ES-I3 (cell line): ENCODE measurements at regions not wholly inside any gene's neighbourhood (a gene's known extent, or its start where the extent isn't known, plus 50 kb on each side); places are given as distances from the start of the nearest gene placed in this dataset.
"Not testable (repeated sequence)": the region's sequence is repeated elsewhere in the genome, so short reads cannot be mapped to it uniquely, and the experiment has no call there.

ENCODE experiments used
- H3K36me3 ChIP-seq: 2 replicates; pipeline ENCODE4 v1.6.1; 2013; ENCODE audit warnings: mild to moderate bottlenecking, low read length, control low read depth, moderate library complexity; ENCODE audit not compliant: insufficient read depth
- H3K4me1 ChIP-seq: 2 replicates; pipeline ENCODE4 v1.6.1; 2013; ENCODE audit warnings: mild to moderate bottlenecking, control low read depth, low read length; ENCODE audit not compliant: insufficient read depth
- H3K9ac ChIP-seq: 2 replicates; pipeline ENCODE4 v1.6.1; 2013; ENCODE audit warnings: low read depth, mild to moderate bottlenecking, low read length, moderate library complexity
- H3K9me3 ChIP-seq: 2 replicates; pipeline ENCODE4 v1.6.1; 2013; ENCODE audit warnings: mild to moderate bottlenecking, low read length, moderate library complexity; ENCODE audit not compliant: control insufficient read depth, insufficient read depth

- H3K36me3 ChIP-seq, H3K4me1 ChIP-seq, H3K9ac ChIP-seq: not testable (repeated sequence)
- peaks cover 19% of the 10 kb centered on the region for H3K9me3 ChIP-seq
These were observed 117.7 kb downstream of the ENC1 start for GRCh38 chr5:74522838-74523237.

GRCh38 chr5:74521401-74521800, 119.1 kb downstream of the ENC1 start:
- peaks cover 12% of the 10 kb centered on the region; the same call in 1 of the 2 replicates for H3K4me1 ChIP-seq
- no peak overlapping the region for H3K9ac ChIP-seq
- peaks cover 19% of the 10 kb centered on the region for H3K9me3 ChIP-seq
- H3K36me3 ChIP-seq: no peaks in the 10 kb centered on the region

- no peak overlapping the region for H3K9ac ChIP-seq
- peaks cover 25% of the 10 kb centered on the region for H3K4me1 ChIP-seq
- peaks cover 8% of the 10 kb centered on the region for H3K9me3 ChIP-seq
- no peaks in the 10 kb centered on the region for H3K36me3 ChIP-seq
These were observed 120.8 kb downstream of the ENC1 start for GRCh38 chr5:74519679-74520078.

- peaks cover 25% of the 10 kb centered on the region for H3K4me1 ChIP-seq
These were observed 121.4 kb downstream of the ENC1 start for GRCh38 chr5:74519161-74519571.

GRCh38 chr5:74517700-74518099, 122.8 kb downstream of the ENC1 start:
- H3K36me3 ChIP-seq: no peaks in the 10 kb centered on the region
- H3K4me1 ChIP-seq: peaks cover 25% of the 10 kb centered on the region
- H3K9me3 ChIP-seq: no peaks in the 10 kb centered on the region
- H3K9ac ChIP-seq: no peak overlapping the region

More at GRCh38 chr5:74519161-74519571, 121.4 kb downstream of the ENC1 start:
- Histone ChIP-seq H3K36me3 (no peaks in the 10 kb centered on the region), H3K9ac (no peak overlapping the region), H3K9me3 (0 out of 2 replicates have a peak, but pooled peaks cover 3% of the 10 kb centered on the region)

GRCh38 chr5:74516211-74516636, 124.3 kb downstream of the ENC1 start:
- no peaks in the 10 kb centered on the region for H3K9me3 ChIP-seq
- H3K4me1 ChIP-seq: peaks cover 25% of the 10 kb centered on the region
- no peaks in the 10 kb centered on the region for H3K36me3 ChIP-seq
- no peak overlapping the region for H3K9ac ChIP-seq

- peaks cover 25% of the 10 kb centered on the region for H3K4me1 ChIP-seq
- no peak overlapping the region for H3K9ac ChIP-seq
- no peaks in the 10 kb centered on the region for H3K36me3 ChIP-seq
- H3K9me3 ChIP-seq: no peaks in the 10 kb centered on the region
These were observed 125.5 kb downstream of the ENC1 start for GRCh38 chr5:74514888-74515551.

GRCh38 chr5:74511770-74512169, 128.8 kb downstream of the ENC1 start:
- H3K4me1 ChIP-seq: peaks cover 15% of the 10 kb centered on the region; the same call in 1 of the 2 replicates
- H3K36me3 ChIP-seq, H3K9me3 ChIP-seq, H3K9ac ChIP-seq: not testable (repeated sequence)

- peaks cover 5% of the 10 kb centered on the region; the same call in 1 of the 2 replicates for H3K4me1 ChIP-seq
These were observed 130.0 kb downstream of the ENC1 start for GRCh38 chr5:74510476-74511075.

GRCh38 chr5:74507370-74508005, 133.0 kb downstream of the ENC1 start:
- Histone ChIP-seq H3K9ac (no peak overlapping the region), H3K9me3 (no peaks in the 10 kb centered on the region), H3K4me1 (no peaks in the 10 kb centered on the region; the same call in 1 of the 2 replicates), H3K36me3 (no peaks in the 10 kb centered on the region)

More at GRCh38 chr5:74510476-74511075, 130.0 kb downstream of the ENC1 start:
- H3K9me3 ChIP-seq: no peaks in the 10 kb centered on the region
- H3K36me3 ChIP-seq: no peaks in the 10 kb centered on the region
- no peak overlapping the region for H3K9ac ChIP-seq

- H3K9me3 ChIP-seq: no peaks in the 10 kb centered on the region
- no peaks in the 10 kb centered on the region; the same call in 1 of the 2 replicates for H3K4me1 ChIP-seq
- no peak overlapping the region for H3K9ac ChIP-seq
- H3K36me3 ChIP-seq: no peaks in the 10 kb centered on the region
These were observed 134.4 kb downstream of the ENC1 start for GRCh38 chr5:74506119-74506518.

- Histone ChIP-seq H3K36me3 (no peaks in the 10 kb centered on the region), H3K9ac (no peak overlapping the region), H3K4me1 (peaks cover 10% of the 10 kb centered on the region), H3K9me3 (no peaks in the 10 kb centered on the region)
These were observed 136.1 kb downstream of the ENC1 start for GRCh38 chr5:74504463-74504862.

GRCh38 chr5:74502479-74502950, 138.0 kb downstream of the ENC1 start:
- H3K36me3 ChIP-seq: no peaks in the 10 kb centered on the region
- no peaks in the 10 kb centered on the region for H3K9me3 ChIP-seq
- H3K9ac ChIP-seq: no peak overlapping the region
- H3K4me1 ChIP-seq: peaks cover 15% of the 10 kb centered on the region

- Histone ChIP-seq H3K9ac (no peak overlapping the region), H3K4me1 (peaks cover 15% of the 10 kb centered on the region), H3K36me3 (no peaks in the 10 kb centered on the region), H3K9me3 (no peaks in the 10 kb centered on the region)
These were observed 138.7 kb downstream of the ENC1 start for GRCh38 chr5:74501674-74502478.
